ENCODE measurements at regions not wholly inside any gene's neighbourhood (a gene's known extent, or its start where the extent isn't known, plus 50 kb on each side); places are given as distances from the start of the nearest gene placed in this dataset.
"Not testable (repeated sequence)": the region's sequence is repeated elsewhere in the genome, so short reads cannot be mapped to it uniquely, and the experiment has no call there.

DNA sequence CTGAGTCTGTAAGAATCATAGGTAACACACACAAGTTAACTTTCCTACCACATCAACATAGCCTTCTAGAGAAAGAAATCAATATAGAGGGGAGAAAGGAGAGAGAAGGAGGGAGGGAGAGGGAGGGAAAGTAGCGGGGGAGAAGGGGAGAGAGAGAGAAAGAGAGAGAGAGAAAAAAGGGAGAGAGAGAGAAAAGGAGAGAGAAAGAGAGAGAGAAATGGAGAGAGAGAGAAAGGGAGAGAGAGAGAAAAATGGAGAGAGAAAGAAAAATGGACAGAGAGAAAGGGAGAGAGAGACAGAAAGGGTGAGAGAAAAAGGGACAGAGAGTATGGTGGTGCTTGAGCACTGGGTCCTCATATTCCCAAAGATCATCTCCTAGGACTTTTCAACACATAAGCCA lies 591.7 kb downstream of the ZEB2 start:
- Histone ChIP-seq H3K4me1 (ENCODE audit: control insufficient read depth, insufficient read depth, low read length) (no peaks in the 10 kb centered on the region), H3K9me3 (ENCODE audit: control insufficient read depth, insufficient read depth, low read length) (no peaks in the 10 kb centered on the region), H3K27me3 (ENCODE audit: control insufficient read depth, insufficient read depth, low read length) (no peaks in the 10 kb centered on the region), H3K36me3 (ENCODE audit: control insufficient read depth, insufficient read depth, low read length) (no peaks in the 10 kb centered on the region), H3K27ac (ENCODE audit: low read depth, low read length) (no peak overlapping the region), H3K4me3 (ENCODE audit: low read depth, low read length) (no peak overlapping the region), H3K9ac (ENCODE audit: low read depth, low read length) (no peak overlapping the region)

DNA sequence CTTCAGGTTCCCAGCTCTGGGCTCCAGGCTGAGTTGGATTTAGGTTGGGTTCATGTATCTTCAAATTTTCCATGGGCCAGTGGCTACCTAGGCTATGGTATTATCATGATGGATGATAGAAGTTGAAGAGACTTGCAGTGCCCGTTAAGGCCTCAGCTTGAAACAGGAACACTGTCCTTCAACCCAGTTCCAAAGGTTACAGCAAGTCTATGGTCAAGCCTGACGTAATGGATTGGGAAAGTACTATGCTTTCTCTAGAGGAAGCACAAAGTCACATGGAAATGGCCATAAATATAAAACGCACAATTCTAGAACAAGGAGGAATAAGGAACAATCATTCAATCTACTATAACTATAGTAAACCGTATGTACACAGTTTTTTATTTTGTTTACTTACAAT lies 593.2 kb downstream of the ZEB2 start:
- no peak overlapping the region for H3K27ac ChIP-seq (ENCODE audit: low read depth, low read length)
- no peaks in the 10 kb centered on the region for H3K27me3 ChIP-seq (ENCODE audit: control insufficient read depth, insufficient read depth, low read length)
- no peak overlapping the region for H3K4me3 ChIP-seq (ENCODE audit: low read depth, low read length)
- no peak overlapping the region for H3K9ac ChIP-seq (ENCODE audit: low read depth, low read length)
- no peaks in the 10 kb centered on the region for H3K4me1 ChIP-seq (ENCODE audit: control insufficient read depth, insufficient read depth, low read length)
- H3K36me3 ChIP-seq (ENCODE audit: control insufficient read depth, insufficient read depth, low read length) = no peaks in the 10 kb centered on the region
- H3K9me3 ChIP-seq (ENCODE audit: control insufficient read depth, insufficient read depth, low read length) = no peaks in the 10 kb centered on the region; the same call in 1 of the 2 replicates

DNA sequence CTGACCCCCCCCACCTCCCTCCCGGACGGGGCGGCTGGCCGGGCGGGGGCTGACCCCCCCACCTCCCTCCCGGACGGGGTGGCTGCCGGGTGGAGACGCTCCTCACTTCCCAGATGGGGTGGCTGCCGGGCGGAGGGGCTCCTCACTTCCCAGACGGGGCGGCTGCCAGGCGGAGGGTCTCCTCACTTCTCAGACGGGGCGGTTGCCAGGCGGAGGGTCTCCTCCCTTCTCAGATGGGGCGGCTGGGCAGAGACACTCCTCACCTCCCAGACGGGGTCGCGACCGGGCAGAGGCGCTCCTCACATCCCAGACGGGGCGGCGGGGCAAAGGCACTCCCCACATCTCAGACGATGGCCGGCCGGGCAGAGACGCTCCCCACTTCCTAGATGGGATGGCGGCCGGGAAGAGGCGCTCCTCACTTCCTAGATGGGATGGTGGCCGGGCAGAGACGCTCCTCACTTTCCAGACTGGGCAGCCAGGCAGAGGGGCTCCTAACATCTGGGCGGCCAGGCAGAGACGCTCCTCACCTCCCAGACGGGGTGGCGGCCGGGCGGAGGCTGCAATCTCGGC lies 597.6 kb downstream of the ZEB2 start:
- H3K4me1 ChIP-seq (ENCODE audit: control insufficient read depth, insufficient read depth, low read length); H3K27ac ChIP-seq (ENCODE audit: low read depth, low read length); H3K36me3 ChIP-seq (ENCODE audit: control insufficient read depth, insufficient read depth, low read length); H3K9ac ChIP-seq (ENCODE audit: low read depth, low read length); H3K4me3 ChIP-seq (ENCODE audit: low read depth, low read length); H3K27me3 ChIP-seq (ENCODE audit: control insufficient read depth, insufficient read depth, low read length): not testable (repeated sequence)
- peaks cover 24% of the 10 kb centered on the region for H3K9me3 ChIP-seq (ENCODE audit: control insufficient read depth, insufficient read depth, low read length)

DNA sequence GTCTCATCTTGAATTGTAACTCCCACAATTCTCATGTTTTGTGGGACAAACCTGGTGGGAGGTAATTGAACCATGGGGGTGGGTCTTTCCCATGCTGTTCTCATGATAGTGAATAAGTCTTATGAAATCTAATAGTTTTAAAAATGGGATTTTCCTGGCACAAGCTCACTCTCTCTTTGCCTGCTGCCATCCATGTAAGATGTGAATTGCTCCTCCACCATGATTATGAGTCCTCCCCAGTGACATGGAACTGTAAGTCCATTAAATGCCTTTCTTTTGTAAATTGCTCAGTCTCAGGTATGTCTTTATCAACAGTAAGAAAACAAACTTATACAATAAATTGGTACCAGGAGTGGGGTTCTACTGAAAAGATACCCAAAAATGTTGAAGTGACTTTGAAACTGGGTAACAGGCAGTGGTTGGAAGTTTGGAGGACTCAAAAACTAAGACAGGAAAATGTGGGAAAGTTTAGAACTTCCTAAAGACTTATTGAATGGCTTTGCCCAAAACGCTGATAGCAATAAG lies 601.4 kb downstream of the ZEB2 start:
- H3K9me3 ChIP-seq (ENCODE audit: control insufficient read depth, insufficient read depth, low read length) = peaks cover 24% of the 10 kb centered on the region
- no peak overlapping the region for H3K27ac ChIP-seq (ENCODE audit: low read depth, low read length)
- no peaks in the 10 kb centered on the region for H3K4me1 ChIP-seq (ENCODE audit: control insufficient read depth, insufficient read depth, low read length)
- H3K36me3 ChIP-seq (ENCODE audit: control insufficient read depth, insufficient read depth, low read length) = no peaks in the 10 kb centered on the region
- no peak overlapping the region for H3K9ac ChIP-seq (ENCODE audit: low read depth, low read length)
- H3K27me3 ChIP-seq (ENCODE audit: control insufficient read depth, insufficient read depth, low read length) = no peaks in the 10 kb centered on the region
- no peak overlapping the region for H3K4me3 ChIP-seq (ENCODE audit: low read depth, low read length)

DNA sequence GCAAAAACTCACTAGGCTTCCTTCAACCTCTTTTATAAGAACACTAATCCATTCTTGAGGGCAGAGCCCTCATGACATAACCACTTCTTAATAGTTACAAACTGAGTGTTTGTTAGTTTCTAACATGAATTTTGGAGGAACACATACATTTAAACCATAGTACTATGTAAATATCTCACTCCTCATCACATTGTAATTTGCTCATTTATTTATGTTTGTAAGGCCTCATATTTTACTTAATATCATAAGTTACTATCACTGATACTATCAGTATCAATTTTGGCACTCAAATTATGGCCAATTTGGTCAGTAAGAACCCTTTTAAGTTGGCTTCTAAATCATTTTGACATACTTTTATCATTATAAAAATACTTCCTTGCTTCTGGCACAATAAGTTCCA lies 603.1 kb downstream of the ZEB2 start:
- no peaks in the 10 kb centered on the region for H3K36me3 ChIP-seq (ENCODE audit: control insufficient read depth, insufficient read depth, low read length)
- H3K27ac ChIP-seq (ENCODE audit: low read depth, low read length) = no peak overlapping the region
- no peaks in the 10 kb centered on the region for H3K4me1 ChIP-seq (ENCODE audit: control insufficient read depth, insufficient read depth, low read length)
- H3K4me3 ChIP-seq (ENCODE audit: low read depth, low read length) = no peak overlapping the region
- no peaks in the 10 kb centered on the region for H3K27me3 ChIP-seq (ENCODE audit: control insufficient read depth, insufficient read depth, low read length)
- H3K9ac ChIP-seq (ENCODE audit: low read depth, low read length) = no peak overlapping the region
- H3K9me3 ChIP-seq (ENCODE audit: control insufficient read depth, insufficient read depth, low read length) = peaks cover 24% of the 10 kb centered on the region

DNA sequence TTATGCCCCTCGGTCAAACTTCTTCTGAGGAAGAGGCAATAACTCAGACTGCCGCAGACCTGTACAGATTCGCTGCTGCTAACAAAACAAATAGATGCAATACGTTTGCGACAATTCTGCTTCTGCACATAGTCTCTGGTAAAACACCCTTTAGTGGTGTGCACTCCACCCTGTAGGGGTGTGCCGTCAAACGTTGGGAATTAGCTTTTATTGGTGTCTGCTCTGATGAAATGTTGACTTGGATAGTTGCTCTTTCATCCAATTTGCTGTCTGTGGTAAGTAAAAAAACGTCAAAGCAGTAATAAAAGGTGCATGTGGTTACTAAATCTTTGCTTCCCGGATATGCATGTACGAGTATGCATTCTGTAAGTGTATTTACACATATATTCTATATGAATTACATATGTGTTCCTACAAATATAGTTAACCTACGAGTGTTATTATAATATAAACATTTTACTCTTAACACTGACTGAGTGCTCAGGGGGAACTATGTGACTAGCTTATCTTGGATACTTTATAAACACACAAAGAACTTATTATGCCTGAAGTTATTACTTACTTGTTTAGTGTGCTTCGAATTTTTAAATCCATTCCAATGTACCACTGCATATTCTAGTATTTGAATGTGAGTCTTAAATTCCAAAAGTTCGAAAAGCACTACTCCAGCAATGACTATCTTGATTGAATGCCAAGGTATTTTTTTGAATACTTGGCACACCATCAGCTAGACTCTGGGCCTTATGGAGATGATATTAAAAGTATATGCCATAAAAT lies 610.2 kb downstream of the ZEB2 start:
- H3K4me3 ChIP-seq (ENCODE audit: low read depth, low read length) = no peak overlapping the region
- H3K9ac ChIP-seq (ENCODE audit: low read depth, low read length) = no peak overlapping the region
- H3K36me3 ChIP-seq (ENCODE audit: control insufficient read depth, insufficient read depth, low read length) = no peaks in the 10 kb centered on the region
- no peaks in the 10 kb centered on the region; the same call in 1 of the 2 replicates for H3K27me3 ChIP-seq (ENCODE audit: control insufficient read depth, insufficient read depth, low read length)
- H3K9me3 ChIP-seq (ENCODE audit: control insufficient read depth, insufficient read depth, low read length) = no peaks in the 10 kb centered on the region
- H3K4me1 ChIP-seq (ENCODE audit: control insufficient read depth, insufficient read depth, low read length) = peaks cover 24% of the 10 kb centered on the region
- H3K27ac ChIP-seq (ENCODE audit: low read depth, low read length) = no peak overlapping the region

DNA sequence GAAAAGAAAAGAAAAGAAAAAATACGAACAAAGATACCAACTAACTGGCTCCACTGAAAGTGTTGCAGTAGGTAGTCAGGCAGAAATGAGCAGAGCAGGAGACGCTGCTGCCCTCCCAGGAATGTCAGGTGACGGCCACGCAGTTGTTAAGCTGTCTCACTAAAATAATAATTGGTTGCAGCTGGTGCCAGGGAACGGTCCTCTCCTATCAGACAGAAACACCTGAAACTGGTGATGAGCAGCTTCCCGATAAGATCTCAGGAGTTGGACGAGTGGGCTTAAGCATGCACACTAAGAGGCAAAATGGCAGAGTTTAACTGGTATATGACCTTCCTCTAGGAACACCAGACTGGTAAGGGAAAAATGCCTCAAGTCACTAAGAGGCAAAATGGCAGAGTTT lies 611.1 kb downstream of the ZEB2 start:
- Histone ChIP-seq H3K27me3 (ENCODE audit: control insufficient read depth, insufficient read depth, low read length) (no peaks in the 10 kb centered on the region; the same call in 1 of the 2 replicates), H3K4me3 (ENCODE audit: low read depth, low read length) (no peak overlapping the region), H3K9ac (ENCODE audit: low read depth, low read length) (no peak overlapping the region), H3K9me3 (ENCODE audit: control insufficient read depth, insufficient read depth, low read length) (no peaks in the 10 kb centered on the region), H3K27ac (ENCODE audit: low read depth, low read length) (no peak overlapping the region), H3K36me3 (ENCODE audit: control insufficient read depth, insufficient read depth, low read length) (no peaks in the 10 kb centered on the region), H3K4me1 (ENCODE audit: control insufficient read depth, insufficient read depth, low read length) (peaks cover 24% of the 10 kb centered on the region)

DNA sequence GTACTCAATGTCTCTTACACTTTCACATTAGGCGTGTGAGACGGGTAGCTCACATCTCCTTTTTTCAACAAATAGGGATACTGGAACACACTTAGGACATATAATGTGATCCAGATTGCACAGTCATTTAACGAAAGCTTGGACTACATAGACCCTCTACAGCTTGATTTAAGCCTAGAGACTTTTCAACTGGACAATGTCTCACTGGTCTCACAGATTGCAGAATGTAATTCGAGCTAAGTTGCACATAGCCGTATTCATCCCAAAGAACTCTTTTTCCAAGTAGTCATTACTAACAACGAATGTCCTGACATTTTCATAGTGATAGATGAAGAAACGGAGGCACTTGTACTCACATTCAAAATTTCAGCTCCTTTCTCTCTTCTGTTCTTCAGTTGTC lies 612.1 kb downstream of the ZEB2 start:
- Histone ChIP-seq H3K36me3 (ENCODE audit: control insufficient read depth, insufficient read depth, low read length) (no peaks in the 10 kb centered on the region), H3K4me3 (ENCODE audit: low read depth, low read length) (no peak overlapping the region), H3K27me3 (ENCODE audit: control insufficient read depth, insufficient read depth, low read length) (no peaks in the 10 kb centered on the region; the same call in 1 of the 2 replicates), H3K9me3 (ENCODE audit: control insufficient read depth, insufficient read depth, low read length) (no peaks in the 10 kb centered on the region), H3K27ac (ENCODE audit: low read depth, low read length) (peak overlapping the region; percentile 84), H3K4me1 (ENCODE audit: control insufficient read depth, insufficient read depth, low read length) (peaks cover 24% of the 10 kb centered on the region), H3K9ac (ENCODE audit: low read depth, low read length) (no peak overlapping the region)

DNA sequence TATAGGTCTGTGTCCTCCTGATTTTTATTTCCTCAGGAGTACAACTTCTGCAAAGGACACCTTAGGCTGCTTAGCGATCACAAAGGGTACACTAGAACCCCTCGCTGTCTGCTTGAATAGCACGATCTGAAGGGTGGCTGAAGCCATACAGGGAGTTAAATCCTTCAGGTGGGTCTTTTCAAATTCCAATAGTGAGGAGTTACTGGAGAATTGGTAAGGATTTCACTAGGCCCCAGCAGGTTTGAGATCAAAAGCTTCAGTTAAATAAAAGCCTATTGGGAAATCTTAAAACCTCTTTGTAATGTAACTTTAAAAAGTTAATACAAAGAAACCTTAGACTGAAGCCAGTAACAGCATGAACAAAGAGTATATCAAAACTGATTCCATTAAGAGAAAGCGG lies 613.1 kb downstream of the ZEB2 start:
- Histone ChIP-seq H3K27ac (ENCODE audit: low read depth, low read length) (peak overlapping the region; percentile 84), H3K27me3 (ENCODE audit: control insufficient read depth, insufficient read depth, low read length) (no peaks in the 10 kb centered on the region; the same call in 1 of the 2 replicates), H3K4me3 (ENCODE audit: low read depth, low read length) (peak overlapping the region; percentile 37), H3K4me1 (ENCODE audit: control insufficient read depth, insufficient read depth, low read length) (peaks cover 24% of the 10 kb centered on the region), H3K9ac (ENCODE audit: low read depth, low read length) (no peak overlapping the region), H3K9me3 (ENCODE audit: control insufficient read depth, insufficient read depth, low read length) (no peaks in the 10 kb centered on the region), H3K36me3 (ENCODE audit: control insufficient read depth, insufficient read depth, low read length) (no peaks in the 10 kb centered on the region)

DNA sequence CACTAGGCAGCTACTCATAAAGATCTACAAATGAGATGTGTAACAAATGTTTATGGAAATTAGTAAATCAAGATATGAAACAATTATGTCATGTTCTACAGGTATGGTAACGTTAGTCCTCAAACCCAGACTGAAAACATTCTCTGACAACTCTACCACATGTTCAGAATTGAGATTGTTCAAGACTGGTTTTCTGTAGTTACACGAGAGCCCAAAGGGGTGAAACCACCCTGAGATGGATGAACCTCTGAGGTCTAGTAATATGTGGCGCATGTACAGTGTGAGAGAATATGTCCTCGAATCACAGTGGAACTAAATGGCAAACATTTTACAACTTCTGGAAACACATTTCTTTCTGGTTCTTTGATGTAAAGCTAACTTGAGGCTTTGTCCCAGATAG lies 614.3 kb downstream of the ZEB2 start:
- H3K27me3 ChIP-seq (ENCODE audit: control insufficient read depth, insufficient read depth, low read length) = no peaks in the 10 kb centered on the region; the same call in 1 of the 2 replicates
- H3K4me1 ChIP-seq (ENCODE audit: control insufficient read depth, insufficient read depth, low read length) = peaks cover 24% of the 10 kb centered on the region
- no peak overlapping the region for H3K27ac ChIP-seq (ENCODE audit: low read depth, low read length)
- H3K9me3 ChIP-seq (ENCODE audit: control insufficient read depth, insufficient read depth, low read length) = no peaks in the 10 kb centered on the region
- H3K9ac ChIP-seq (ENCODE audit: low read depth, low read length) = no peak overlapping the region
- no peak overlapping the region for H3K4me3 ChIP-seq (ENCODE audit: low read depth, low read length)
- no peaks in the 10 kb centered on the region for H3K36me3 ChIP-seq (ENCODE audit: control insufficient read depth, insufficient read depth, low read length)

DNA sequence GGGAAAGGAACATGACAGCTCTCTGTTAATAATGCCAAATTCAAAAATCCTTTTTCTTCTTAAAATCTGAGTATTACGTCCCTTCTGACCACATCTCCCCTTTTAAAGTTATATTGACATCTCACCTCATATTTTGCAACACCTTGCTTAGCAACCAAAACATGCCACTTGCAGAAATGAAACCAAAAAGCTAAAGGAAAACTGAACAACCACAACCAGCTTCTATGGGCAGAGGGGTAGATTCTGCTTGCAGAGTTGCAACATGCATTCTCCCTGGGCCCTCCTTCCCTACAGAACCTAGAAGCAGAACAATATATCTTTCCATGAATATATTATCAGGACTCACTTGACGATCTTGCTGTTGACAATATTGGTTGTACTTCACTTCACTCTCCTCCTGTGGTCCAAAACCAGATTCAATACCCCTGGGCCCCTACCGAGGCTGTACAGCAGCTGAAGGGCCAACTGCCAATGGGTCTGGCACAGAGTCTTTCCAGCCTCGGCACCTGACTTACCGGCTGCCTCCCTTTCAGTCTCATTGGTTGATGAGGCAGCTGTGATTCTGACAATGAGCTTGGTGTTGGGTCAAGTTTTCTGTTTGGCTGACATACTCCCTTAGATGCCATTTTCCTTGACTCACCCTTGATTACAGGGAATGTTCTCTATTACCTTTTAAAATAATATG lies 616.6 kb downstream of the ZEB2 start:
- no peak overlapping the region for H3K4me3 ChIP-seq (ENCODE audit: low read depth, low read length)
- no peaks in the 10 kb centered on the region for H3K27me3 ChIP-seq (ENCODE audit: control insufficient read depth, insufficient read depth, low read length)
- H3K4me1 ChIP-seq (ENCODE audit: control insufficient read depth, insufficient read depth, low read length) = peaks cover 24% of the 10 kb centered on the region
- H3K27ac ChIP-seq (ENCODE audit: low read depth, low read length) = no peak overlapping the region
- H3K9me3 ChIP-seq (ENCODE audit: control insufficient read depth, insufficient read depth, low read length) = no peaks in the 10 kb centered on the region
- no peaks in the 10 kb centered on the region for H3K36me3 ChIP-seq (ENCODE audit: control insufficient read depth, insufficient read depth, low read length)
- no peak overlapping the region for H3K9ac ChIP-seq (ENCODE audit: low read depth, low read length)

Data from HUES48 (cell line).